ENCODE measurements at regions not wholly inside any gene's neighbourhood (a gene's known extent, or its start where the extent isn't known, plus 50 kb on each side); places are given as distances from the start of the nearest gene placed in this dataset.
"Not testable (repeated sequence)": the region's sequence is repeated elsewhere in the genome, so short reads cannot be mapped to it uniquely, and the experiment has no call there.

GRCh38 chr7:65251851-65252620, 121.6 kb upstream of the ZNF92 start:
- peak; percentile 18 for DNase-seq (ENCODE audit: low read depth)

DNA sequence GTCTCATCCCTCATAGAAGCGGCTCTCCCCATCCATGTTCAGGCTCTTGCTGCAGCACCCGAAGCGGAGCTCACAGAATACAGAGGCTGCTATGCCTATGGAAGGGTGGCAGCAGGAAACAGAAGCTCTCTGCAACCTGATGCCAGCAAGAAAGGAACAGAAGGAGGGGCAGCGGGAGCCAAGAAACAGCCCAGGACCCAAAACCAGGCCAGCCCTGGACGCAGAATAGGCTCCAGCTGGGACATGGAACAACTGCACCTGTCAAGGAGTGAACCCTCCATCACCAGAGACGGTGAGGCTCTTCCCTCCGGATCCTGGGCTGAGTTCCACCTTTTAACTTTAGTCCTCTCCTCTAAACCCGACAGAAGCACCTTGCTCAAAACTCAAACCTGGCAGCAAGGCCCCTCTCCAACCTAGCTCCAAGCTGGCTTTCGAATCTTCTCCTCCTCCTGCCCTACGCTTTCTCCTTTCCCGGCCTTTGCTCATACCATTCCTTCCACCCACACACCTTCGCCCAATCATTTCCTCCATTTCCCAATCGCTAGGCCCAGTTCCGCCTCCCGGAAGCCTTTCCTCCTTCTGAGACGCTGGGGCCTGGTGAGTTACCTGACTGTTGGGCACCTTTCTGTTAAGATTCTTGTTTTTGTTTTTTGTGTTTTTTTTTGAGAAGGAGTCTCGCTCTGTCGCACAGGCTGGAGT, 122.8 kb upstream of the ZNF92 start:
- no peak for DNase-seq (ENCODE audit: low read depth)

- no peak for DNase-seq (ENCODE audit: low read depth)
Observed at GRCh38 chr7:65250216-65250615, 123.4 kb upstream of the ZNF92 start.

DNA sequence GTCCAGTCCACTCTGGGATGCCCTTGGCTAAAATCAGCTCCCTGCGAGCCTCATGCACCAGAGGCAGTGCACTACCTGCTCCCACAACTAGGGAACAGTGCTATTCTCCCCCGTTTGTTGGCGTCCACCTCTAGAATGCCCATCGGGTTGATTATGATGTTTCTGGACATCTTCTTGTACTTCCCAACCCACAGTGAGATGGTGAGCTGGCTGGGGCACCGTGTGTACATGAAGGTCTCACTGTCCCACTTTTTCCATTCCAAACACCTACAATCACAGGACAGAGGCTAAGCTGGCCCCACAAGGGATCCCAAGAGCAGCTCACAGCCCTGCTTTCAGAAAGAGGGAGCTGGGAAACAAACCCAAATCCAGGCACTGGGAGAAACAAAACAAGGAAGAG, 126.2 kb upstream of the ZNF92 start:
- no peak for DNase-seq (ENCODE audit: low read depth)

DNA sequence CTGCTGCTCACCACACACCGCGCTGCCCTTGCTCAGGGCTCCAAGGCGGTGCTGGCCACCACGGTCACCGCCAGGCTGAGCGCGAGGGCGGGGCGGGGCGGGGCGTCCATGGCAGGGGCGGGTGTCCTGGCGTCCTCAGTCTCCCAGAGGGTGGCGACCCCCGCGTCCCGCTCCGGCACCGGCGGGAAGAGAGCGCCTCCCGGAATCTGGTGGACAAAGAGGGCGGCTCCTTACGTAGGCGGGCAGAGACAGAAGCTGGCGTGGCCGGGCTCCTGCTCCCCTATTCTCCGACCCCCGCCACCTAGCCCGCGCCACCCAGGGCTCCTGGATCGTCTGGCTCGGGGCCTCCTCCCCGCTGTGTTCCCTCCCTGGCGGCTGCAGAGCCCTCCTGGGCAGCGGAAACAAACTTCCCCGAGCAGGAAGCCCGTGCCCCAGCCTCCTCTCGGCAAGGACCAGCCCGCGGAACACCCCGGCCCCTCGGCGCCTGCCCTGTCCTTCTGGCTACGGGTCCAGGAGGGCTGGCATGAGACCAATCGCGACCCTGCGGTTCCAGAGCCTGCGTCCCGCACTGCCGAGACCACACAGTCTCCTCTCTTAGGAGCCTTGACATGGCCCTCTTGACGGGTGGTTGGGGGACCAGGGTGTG, 133.8 kb upstream of the ZNF92 start:
- DNase-seq (ENCODE audit: low read depth) = peak; percentile 4

GRCh38 chr7:65239324-65239706, 134.3 kb upstream of the ZNF92 start:
- DNase-seq (ENCODE audit: low read depth) = peak; percentile 2

- no peak for DNase-seq (ENCODE audit: low read depth)
Observed at GRCh38 chr7:65238785-65239184, 134.9 kb upstream of the ZNF92 start.

DNA sequence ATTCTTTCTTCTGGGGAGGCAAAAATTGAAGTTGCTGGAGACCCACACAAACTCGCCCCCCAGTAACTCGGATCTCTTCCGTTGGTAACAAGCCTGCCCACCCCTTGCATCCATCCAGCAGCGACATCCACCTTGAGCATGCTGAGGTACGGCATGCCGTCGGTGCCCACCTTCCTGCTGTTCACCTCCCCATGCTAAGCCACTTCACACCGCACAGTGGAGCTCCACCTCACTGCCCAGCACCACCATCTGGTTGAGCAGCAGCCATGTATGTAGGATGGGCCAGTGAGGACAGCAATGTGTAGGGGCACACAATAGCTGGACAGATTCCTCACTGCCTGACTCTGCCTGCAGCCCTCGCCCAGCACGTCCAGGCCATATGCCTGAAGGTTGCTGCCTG, 138.1 kb upstream of the ZNF92 start:
- no peak for DNase-seq (ENCODE audit: low read depth)

DNA sequence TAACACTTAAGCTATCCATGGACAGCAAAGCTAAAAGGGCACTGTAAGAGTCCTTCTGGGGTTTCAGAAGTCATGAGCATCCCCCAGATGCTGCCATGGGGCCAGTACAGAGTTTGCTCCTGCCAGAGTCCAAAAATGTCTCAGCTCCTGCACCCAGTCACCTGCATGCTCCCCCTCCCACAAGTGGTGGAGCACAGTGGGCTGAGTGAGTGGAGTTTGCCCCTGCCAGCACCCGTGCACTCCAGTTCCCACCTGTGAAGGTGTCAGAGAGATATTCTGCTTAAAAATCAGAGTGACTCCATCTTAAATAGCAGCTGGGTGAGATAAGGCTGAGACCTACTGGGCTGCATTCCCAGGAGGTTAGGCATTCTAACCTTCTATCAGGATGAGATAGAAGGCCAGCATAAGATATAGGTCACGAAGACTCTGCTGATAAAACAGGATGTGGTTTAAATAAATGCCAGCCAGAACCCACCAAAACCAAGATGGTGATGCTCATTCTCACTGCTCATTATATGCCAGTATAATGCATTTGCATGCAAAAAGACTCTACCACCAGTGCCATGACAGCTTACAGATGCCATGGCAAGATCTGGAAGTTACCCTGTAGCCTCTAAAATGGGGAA, 140.1 kb upstream of the ZNF92 start:
- no peak for DNase-seq (ENCODE audit: low read depth)

- DNase-seq (ENCODE audit: low read depth) = no peak
Observed at GRCh38 chr7:65230231-65230630, 143.4 kb upstream of the ZNF92 start.

DNA sequence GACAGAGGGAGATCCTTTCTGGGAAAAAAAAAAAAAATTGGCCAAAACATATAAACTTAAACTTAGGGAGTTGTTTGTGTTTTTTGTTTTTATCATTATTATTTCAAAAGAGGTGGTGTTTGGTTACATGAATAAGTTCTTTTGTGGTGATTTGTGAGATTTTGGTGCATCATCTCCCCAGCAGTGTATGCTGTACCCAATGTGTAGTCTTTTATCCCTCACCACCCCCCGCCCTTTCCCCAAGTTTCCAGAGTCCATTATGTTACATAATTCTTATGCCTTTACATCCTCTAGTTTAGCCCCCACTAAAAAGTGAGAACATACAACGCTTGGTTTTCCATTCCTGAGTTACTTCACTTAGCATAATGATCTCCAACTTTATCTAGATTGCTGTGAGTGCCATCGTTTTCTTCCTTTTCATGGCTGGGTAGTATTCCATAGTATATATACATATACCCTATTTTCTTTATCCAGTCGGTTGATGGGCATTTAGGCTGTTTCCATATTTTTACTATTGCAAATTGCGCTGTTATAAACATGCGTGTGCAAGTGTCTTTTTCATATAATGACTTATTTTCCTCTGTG, 148.1 kb upstream of the ZNF92 start:
- DNase-seq (ENCODE audit: low read depth) = no peak

DNA sequence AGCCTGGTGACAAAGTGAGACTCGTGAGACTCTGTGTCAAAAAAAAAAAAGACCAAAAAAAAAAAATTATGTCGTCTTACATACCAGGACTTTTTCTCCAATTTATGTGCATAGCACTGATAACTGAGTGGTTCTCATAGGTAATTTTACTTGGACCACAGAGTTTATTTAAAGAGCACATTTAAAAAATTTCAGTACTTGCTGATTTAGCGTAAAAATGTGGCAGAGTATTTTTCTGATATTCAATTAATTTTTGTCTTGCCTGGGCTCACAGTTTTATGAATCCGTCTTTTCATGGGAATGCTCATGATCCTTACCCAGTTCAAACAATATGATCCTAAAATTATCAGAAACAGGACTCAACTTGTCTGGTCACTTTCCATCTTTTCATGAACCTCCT, 151.0 kb upstream of the ZNF92 start:
- DNase-seq (ENCODE audit: low read depth) = no peak

GRCh38 chr7:65221683-65222082, 152.0 kb upstream of the ZNF92 start:
- DNase-seq (ENCODE audit: low read depth) = no peak

- no peak for DNase-seq (ENCODE audit: low read depth)
Observed at GRCh38 chr7:65219623-65220022, 154.0 kb upstream of the ZNF92 start.

DNA sequence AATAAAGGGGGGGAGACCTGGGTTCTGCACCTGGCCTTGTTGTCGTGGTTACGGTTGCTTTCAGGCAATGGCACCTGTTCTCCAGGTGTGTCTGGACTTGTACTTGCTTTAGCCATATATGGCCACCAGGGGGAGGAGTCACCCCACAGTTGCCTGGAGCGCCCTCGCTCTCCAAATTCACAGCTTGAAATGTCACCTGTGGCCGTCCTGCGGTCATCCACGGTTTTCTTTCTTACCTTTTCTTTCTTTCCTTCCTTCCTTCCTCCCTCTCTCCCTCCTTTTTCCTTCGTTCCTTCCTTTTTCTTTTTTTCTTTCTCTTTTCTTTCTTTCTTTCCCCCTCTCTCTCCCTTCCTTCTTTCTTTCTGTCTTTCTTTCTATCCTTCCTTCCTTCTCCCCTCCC, 157.2 kb upstream of the ZNF92 start:
- peak; percentile 41 for DNase-seq (ENCODE audit: low read depth)

DNA sequence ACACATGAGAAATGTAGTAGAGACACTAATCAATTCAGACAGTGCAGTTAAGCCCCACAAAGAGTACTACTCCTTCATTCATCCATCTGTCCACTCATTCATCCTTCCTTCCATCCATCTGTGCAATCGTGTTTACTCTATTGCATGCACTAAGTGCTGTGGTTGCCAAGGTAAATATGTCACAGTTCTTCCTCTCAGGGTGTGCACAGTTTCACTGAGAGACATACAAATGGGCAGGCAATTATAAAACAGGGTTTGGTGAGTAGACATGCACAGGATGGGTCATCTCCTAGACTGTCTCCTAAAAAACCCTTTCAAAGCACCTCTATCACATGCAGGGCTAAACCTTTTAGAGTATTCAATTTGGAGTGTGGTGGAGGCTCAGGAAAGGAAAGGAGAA, 160.4 kb upstream of the ZNF92 start:
- DNase-seq (ENCODE audit: low read depth) = not testable (repeated sequence)

DNA sequence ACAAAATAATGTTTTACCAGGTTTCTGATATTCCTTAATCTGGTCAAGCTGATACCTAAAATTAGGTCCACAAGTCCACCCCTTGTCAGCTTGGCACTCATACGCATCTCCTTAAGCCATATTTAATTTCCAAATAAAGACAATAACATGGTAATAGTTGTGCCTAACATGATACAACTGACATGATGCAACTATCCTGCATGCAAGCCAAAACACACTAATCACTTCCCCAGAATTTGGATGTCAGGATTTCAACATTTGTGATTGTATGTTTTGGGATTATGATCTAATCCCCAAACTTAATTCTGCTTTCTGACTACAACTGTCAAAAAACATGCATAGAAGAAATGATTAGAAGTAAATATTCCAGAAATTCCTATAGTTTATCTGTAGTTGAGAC, 174.4 kb upstream of the ZNF92 start:
- not testable (repeated sequence) for DNase-seq (ENCODE audit: low read depth)

GRCh38 chr7:65193334-65194058, 180.2 kb upstream of the ZNF92 start:
- DNase-seq (ENCODE audit: low read depth) = peak; percentile 5

DNA sequence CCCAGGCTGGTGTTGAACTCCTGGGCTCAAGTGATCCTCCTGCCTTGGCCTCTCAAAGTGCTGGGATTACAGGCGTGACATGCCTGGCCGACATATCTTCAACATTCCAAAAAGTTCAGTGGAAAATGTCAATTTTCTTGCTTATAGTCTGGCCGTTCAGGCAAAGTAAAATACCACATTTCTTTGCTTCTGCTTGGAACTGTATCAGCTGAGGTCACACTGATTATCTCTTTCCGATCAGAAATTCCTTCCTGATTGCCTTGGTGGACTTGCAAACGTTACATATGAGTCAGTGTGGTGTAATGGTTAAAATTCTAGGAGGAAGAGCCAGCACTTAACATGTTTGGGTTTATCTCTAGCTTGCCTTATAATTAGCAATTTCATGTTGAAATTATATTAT, 170.6 kb upstream of the ERV3-1 start:
- DNase-seq (ENCODE audit: low read depth) = peak; percentile 40

DNA sequence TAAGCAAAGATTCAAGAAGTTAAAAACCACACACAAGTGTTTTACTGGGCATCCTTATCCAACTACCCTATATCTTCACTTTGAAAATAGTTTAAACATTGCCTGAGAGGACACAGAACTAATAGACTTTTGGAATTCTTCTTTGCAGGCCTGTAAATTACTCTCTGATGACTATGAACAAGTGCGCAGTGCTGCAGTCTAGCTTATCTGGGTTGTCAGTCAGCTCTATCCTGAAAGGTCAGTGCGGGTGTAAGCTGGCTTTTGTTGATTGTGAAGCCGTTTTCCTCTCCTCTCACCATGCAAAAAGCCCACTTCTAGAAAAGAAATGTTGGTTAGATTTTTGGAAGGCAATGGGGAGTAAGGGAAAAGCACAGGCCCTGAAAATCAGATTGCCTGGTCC, 143.6 kb upstream of the ERV3-1 start:
- DNase-seq (ENCODE audit: low read depth) = not testable (repeated sequence)

- DNase-seq (ENCODE audit: low read depth) = not testable (repeated sequence)
Observed at GRCh38 chr7:65146118-65146914, 139.8 kb upstream of the ERV3-1 start.
